ENCODE measurements at regions not wholly inside any gene's neighbourhood (a gene's known extent, or its start where the extent isn't known, plus 50 kb on each side); places are given as distances from the start of the nearest gene placed in this dataset.
A peak's percentile ranks its signal among the peaks of the same experiment; 100 is the strongest.

GRCh38 chr9:99387431-99387830 is 165.3 kb downstream of the SEC61B start:
- in situ Hi-C loops (cut with HindIII; ENCODE audit: low sequenced_read_pairs), result no loop called here
- no peak for DNase-seq (ENCODE audit: low spot score)

- DNase-seq (ENCODE audit: low spot score), result no peak
- in situ Hi-C loops (cut with HindIII; ENCODE audit: low sequenced_read_pairs), result no loop called here
Measured at GRCh38 chr9:99389087-99390033, 167.3 kb downstream of the SEC61B start.

GRCh38 chr9:99391937-99392594 is 170.0 kb downstream of the SEC61B start:
- no peak for DNase-seq (ENCODE audit: low spot score)
- in situ Hi-C loops (cut with HindIII; ENCODE audit: low sequenced_read_pairs), result no loop called here

DNA sequence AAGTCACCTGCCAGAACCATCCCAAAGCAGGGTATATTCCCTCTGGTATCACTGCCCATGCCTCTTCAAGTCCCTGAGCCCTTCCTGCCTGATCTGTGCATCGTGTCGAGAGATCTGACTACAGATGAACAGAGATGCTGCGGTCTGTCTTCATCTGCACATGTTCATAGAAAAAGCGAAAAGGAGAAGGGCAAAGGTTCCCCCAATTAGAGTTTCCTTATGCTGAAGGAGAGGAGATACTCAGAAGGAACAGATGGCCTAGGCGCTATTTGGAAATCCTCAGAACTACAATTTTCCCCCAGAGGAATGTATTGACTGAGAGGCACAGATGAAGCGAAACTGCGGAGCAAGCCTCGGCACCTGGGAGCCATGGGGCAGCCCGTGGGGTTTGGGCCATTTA is 170.9 kb downstream of the SEC61B start:
- no peak for DNase-seq (ENCODE audit: low spot score)
- in situ Hi-C loops (cut with HindIII; ENCODE audit: low sequenced_read_pairs), result no loop called here

GRCh38 chr9:99393993-99394392 is 171.9 kb downstream of the SEC61B start:
- in situ Hi-C loops (cut with HindIII; ENCODE audit: low sequenced_read_pairs), result no loop called here
- no peak for DNase-seq (ENCODE audit: low spot score)

GRCh38 chr9:99398241-99398640 is 176.2 kb downstream of the SEC61B start:
- no peak for DNase-seq (ENCODE audit: low spot score)
- in situ Hi-C loops (cut with HindIII; ENCODE audit: low sequenced_read_pairs), result no loop called here

DNA sequence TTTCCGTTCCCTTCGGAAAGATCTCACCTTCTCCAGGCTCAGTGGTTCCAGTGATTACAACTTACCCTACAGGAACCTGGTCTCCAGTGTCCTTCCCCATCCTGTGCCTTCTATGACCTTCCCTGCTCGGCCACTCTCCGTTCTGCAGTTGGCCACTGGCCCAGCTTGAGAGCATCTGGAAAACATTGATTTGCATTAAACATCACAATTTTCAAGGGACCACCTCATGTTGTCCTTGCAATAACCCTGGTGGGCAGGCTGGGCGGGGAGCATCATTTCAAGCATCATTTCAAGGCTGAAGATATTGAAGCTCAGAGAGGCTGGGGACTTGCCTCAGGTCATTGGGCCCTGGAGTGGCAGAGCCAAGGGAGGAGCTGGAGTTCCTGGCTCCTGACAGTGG is 177.4 kb downstream of the SEC61B start:
- in situ Hi-C loops (cut with HindIII; ENCODE audit: low sequenced_read_pairs), result no loop called here

DNA sequence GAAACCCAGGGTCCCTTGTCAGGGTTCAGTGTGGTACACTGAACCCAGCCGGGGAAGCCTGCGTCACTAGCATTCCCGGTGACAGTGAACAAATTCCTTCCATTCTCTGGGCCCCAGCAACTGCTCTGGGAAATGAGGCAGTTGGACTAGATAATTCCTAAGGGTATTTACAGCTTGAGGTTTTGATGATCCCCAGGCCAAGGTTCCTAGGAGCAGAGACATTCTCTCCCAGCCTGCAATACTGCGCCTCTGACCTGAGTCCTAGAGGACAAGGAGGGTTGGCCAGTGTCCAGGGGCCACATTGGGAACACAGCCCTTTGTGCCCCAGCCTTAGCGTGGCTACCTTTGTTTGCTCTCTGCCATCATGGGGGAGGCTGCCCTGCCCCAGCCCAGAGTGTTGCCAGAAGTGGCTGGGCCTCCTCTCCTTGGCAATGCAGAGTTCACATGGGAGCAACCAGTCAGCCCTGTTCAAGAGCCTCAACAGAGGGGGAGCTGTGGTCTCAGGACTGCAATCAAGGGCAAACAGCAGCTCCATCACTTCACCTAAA is 178.2 kb downstream of the SEC61B start:
- no peak for DNase-seq (ENCODE audit: low spot score)
- in situ Hi-C loops (cut with HindIII; ENCODE audit: low sequenced_read_pairs), result no loop called here

More for the DNA sequence above, 177.4 kb downstream of the SEC61B start:
- no peak for DNase-seq (ENCODE audit: low spot score)

DNA sequence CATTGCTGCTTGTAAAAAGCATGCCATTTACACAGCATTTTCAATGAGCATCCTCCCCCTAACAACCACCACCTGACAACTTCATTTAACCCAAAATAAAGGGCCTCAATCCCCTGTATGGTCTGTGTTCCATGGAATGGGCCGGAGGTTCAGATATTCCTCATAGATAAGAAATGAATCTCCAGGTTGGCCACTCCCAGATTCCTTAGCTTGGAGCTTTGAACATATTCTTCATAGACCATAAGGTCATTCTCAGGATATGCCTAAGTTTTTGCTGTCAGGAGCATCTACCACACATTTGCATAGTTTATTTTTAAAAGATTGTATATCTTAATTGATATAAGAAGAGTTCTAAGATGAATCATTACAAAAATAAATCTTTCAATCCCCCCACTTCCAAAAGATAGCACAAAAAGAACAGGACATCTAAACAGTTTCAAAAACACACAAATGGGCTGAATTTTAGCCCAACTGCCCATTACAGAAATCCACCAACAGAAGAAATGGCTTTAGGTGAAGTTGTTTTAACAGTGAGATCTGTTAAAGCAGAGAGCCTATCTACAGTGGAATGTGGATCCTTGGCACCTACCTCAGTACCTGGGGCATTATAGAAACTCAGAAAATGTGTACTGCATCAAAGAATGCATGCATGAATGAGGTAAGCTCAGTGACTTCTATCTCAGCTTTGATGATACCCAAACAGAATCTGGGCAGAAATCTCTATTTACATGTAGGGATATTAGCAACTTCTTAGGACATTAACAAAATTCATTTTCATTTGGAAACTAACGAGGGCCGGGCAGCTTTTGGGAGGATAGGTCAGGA is 179.8 kb downstream of the SEC61B start:
- in situ Hi-C loops (cut with HindIII; ENCODE audit: low sequenced_read_pairs), result no loop called here
- no peak for DNase-seq (ENCODE audit: low spot score)

- in situ Hi-C loops (cut with HindIII; ENCODE audit: low sequenced_read_pairs), result no loop called here
- no peak for DNase-seq (ENCODE audit: low spot score)
Measured at GRCh38 chr9:99403371-99403770, 181.3 kb downstream of the SEC61B start.

- in situ Hi-C loops (cut with HindIII; ENCODE audit: low sequenced_read_pairs), result no loop called here
- no peak for DNase-seq (ENCODE audit: low spot score)
Measured at GRCh38 chr9:99405359-99405758, 183.3 kb downstream of the SEC61B start.

- in situ Hi-C loops (cut with HindIII; ENCODE audit: low sequenced_read_pairs), result no loop called here
- DNase-seq (ENCODE audit: low spot score), result no peak
Measured at GRCh38 chr9:99406939-99407338, 184.9 kb downstream of the SEC61B start.

GRCh38 chr9:99411068-99411467 is 189.0 kb downstream of the SEC61B start:
- no peak for DNase-seq (ENCODE audit: low spot score)

DNA sequence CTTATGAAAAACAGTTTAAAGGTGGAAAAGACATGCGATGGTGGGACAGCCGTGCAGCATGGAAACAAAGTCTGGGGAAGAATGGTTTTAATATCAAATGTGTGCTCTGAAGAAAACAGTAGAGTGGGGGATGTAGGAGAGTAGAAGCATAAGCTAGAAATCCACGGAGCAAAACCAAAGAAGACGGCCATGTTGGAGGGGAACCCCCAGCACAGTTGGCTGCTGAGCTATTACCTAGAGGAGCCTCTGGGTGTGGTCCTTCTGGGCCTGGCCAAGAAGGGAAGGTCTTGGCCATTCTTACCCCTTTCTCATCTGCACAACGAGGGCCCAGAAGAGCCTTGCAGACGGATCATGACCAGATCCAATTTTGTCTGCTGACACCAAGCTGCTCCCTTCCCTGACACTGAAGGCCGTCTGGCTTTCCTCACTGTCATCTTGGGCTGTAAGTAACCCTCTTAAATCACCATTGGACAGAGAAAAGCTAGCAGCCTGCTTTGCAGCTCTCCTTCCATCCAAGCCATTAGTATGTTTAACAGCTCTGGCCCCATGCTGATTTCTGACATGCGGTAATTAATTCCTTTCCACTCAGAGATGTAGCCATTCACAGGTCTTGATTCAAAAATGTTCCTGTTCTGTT is 189.5 kb downstream of the SEC61B start:
- peak; percentile 19 for DNase-seq (ENCODE audit: low spot score)
- in situ Hi-C loops (cut with HindIII; ENCODE audit: low sequenced_read_pairs), result no loop called here

More at GRCh38 chr9:99411068-99411467, 189.0 kb downstream of the SEC61B start:
- in situ Hi-C loops (cut with HindIII; ENCODE audit: low sequenced_read_pairs), result no loop called here

GRCh38 chr9:99412606-99413005 is 190.5 kb downstream of the SEC61B start:
- DNase-seq (ENCODE audit: low spot score), result no peak
- in situ Hi-C loops (cut with HindIII; ENCODE audit: low sequenced_read_pairs), result no loop called here

- no peak for DNase-seq (ENCODE audit: low spot score)
- in situ Hi-C loops (cut with HindIII; ENCODE audit: low sequenced_read_pairs), result no loop called here
Measured at GRCh38 chr9:99414321-99414720, 192.2 kb downstream of the SEC61B start.

DNA sequence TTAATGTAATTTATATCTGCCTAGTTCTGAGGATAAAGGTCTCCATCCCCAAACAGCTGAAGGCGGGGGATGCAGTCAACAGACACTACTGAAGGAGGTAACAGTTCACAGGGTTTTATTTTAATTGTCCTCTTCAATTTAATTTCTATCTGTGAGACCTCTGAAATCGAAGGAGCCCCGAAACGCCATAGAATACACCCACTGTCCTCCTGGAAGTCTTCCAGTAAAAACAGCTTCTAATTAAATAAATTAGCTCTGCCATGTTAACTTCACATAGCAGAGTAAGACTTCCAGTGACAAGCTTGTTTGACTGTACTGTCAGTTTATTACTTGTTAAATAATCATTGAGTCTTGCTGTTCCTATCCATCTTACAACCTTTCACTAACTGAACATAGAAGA is 193.5 kb downstream of the SEC61B start:
- in situ Hi-C loops (cut with HindIII; ENCODE audit: low sequenced_read_pairs), result no loop called here
- DNase-seq (ENCODE audit: low spot score), result no peak

DNA sequence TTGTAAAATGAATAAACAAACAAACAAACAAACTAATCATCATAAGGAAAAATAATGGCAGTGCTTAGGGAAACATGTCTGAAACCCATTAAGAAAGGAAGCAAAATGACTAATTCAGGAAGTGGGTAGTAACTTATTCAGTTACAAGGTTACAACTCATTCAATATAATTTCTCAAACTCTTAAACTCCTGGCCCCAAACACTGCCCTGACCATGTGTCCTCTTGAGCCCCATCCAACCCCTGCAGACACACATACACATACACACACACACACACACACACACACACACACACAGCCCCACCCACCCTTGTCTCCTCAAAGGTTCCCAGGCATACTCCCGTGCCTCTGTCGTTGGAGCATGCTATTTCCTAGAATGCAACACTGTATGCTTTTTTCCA is 193.9 kb downstream of the SEC61B start:
- DNase-seq (ENCODE audit: low spot score), result no peak

DNA sequence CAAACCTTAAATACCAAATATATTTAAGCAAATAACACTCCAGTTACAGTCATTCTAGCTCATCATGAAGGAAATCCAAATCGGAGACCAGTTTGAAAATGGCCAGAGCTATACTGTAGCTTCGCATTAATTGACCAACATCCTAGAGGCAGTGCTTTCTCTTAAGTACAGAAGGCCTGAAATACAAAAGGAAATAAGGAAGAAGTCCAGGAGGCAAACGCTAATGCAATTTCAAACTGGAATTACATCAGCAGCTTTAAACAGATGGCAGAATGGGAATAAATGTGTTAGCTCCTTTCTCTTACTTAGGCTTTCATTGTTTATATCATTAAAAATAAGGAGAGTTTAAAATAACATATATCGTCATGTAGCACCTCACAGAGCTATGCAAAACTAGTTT is 197.0 kb downstream of the SEC61B start:
- DNase-seq (ENCODE audit: low spot score), result no peak
- in situ Hi-C loops (cut with HindIII; ENCODE audit: low sequenced_read_pairs), result no loop called here

More for the DNA sequence above, 193.9 kb downstream of the SEC61B start:
- in situ Hi-C loops (cut with HindIII; ENCODE audit: low sequenced_read_pairs), result no loop called here

All from G401 (cell line).